GM13976 (cell line): ENCODE measurements at regions not wholly inside any gene's neighbourhood (a gene's known extent, or its start where the extent isn't known, plus 50 kb on each side); places are given as distances from the start of the nearest gene placed in this dataset.

ENCODE experiments used
- DNase-seq: peaks from one replicate; pipeline ENCODE4 v3.0.0; 2012; ENCODE audit warnings: low spot score
- in situ Hi-C: fragments of 300-500 bp; cut with MboI; formaldehyde crosslinking; loops from one replicate; pipeline ENCODE4 v1.12.0; 2022; ENCODE audit warnings: low sequenced_read_pairs, mixed read lengths, inconsistent platforms; ENCODE audit not compliant: unreplicated experiment
- TF ChIP-seq, protein P1 (sequence below): IDR thresholded peaks from 2 replicates; pipeline ENCODE4 v1.5.1; 2012; ENCODE audit warnings: borderline replicate concordance, mild to moderate bottlenecking; ENCODE audit not compliant: insufficient read depth; ENCODE audit errors: extremely low read depth, missing control alignments, control extremely low read depth

- TF ChIP-seq, protein P1, sequence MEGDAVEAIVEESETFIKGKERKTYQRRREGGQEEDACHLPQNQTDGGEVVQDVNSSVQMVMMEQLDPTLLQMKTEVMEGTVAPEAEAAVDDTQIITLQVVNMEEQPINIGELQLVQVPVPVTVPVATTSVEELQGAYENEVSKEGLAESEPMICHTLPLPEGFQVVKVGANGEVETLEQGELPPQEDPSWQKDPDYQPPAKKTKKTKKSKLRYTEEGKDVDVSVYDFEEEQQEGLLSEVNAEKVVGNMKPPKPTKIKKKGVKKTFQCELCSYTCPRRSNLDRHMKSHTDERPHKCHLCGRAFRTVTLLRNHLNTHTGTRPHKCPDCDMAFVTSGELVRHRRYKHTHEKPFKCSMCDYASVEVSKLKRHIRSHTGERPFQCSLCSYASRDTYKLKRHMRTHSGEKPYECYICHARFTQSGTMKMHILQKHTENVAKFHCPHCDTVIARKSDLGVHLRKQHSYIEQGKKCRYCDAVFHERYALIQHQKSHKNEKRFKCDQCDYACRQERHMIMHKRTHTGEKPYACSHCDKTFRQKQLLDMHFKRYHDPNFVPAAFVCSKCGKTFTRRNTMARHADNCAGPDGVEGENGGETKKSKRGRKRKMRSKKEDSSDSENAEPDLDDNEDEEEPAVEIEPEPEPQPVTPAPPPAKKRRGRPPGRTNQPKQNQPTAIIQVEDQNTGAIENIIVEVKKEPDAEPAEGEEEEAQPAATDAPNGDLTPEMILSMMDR = no peak
- DNase-seq = no peak
- in situ Hi-C loops = no loop called here
These were observed 121.2 kb upstream of the SLC44A3 start for GRCh38 chr1:94698759-94699502.

DNA sequence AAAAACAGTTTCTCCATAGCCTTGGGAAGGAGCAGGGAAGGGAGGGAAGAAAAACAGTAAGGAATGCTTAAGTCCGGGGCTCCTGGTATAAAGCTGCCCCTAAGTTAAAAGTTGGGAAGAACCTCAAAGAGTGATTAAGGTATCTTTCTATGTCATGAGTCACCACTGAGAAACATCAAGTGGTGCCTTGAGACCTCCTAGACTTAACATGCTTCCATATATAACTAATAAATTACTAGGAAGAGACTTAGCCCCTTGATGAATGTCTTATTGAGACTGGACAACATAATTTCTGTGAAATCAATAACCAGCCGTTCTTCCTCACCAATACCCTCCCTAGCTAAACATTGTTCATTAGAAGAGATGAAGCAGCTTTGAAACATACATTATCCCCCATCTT is 121.8 kb upstream of the SLC44A3 start:
- DNase-seq = no peak
- TF ChIP-seq, protein P1 = no peak
- in situ Hi-C loops = no loop called here

GRCh38 chr1:94697839-94698238 is 122.3 kb upstream of the SLC44A3 start:
- in situ Hi-C loops = no loop called here
- TF ChIP-seq, protein P1 = no peak
- DNase-seq = no peak

DNA sequence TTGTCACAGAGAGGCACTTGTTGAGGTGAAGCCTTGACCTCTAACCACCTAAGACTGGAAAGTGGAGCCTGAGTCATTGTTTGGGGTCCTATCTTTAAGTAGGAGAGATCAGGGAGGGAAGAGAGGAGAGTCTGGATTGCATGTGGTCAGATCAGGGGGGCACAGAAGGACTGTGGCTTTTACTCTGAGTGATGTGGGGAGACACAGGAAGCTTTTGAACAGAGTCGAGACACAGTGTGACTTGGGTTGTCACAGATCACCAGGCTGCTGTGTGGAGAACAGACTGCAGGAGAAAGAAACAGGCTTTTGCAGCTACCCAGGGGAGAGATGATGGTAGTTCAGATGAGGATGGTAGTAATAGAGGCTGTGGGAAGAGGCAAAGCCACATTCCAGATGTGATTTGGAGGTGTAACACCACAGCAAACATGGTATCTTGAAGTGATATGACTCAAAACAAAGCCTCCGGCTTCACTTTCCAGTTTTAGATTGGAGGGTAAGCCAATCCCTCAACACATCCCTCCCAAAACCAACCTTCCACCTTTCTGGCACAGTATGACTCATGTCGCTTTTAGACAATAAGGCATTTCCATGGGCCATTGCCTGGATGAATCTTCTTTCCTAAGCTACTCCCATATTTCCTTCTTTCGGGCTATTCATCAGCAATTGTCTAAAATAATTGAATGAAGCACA is 125.8 kb upstream of the SLC44A3 start:
- DNase-seq = no peak
- TF ChIP-seq, protein P1 = no peak
- in situ Hi-C loops = no loop called here

GRCh38 chr1:94693435-94693834 is 126.7 kb upstream of the SLC44A3 start:
- in situ Hi-C loops = no loop called here
- DNase-seq = no peak

GRCh38 chr1:94693029-94693428 is 127.1 kb upstream of the SLC44A3 start:
- DNase-seq = no peak
- in situ Hi-C loops = no loop called here
- TF ChIP-seq, protein P1 = no peak

More at GRCh38 chr1:94693435-94693834, 126.7 kb upstream of the SLC44A3 start:
- TF ChIP-seq, protein P1 = no peak
